ENCODE measurements at regions not wholly inside any gene's neighbourhood (a gene's known extent, or its start where the extent isn't known, plus 50 kb on each side); places are given as distances from the start of the nearest gene placed in this dataset.

DNA sequence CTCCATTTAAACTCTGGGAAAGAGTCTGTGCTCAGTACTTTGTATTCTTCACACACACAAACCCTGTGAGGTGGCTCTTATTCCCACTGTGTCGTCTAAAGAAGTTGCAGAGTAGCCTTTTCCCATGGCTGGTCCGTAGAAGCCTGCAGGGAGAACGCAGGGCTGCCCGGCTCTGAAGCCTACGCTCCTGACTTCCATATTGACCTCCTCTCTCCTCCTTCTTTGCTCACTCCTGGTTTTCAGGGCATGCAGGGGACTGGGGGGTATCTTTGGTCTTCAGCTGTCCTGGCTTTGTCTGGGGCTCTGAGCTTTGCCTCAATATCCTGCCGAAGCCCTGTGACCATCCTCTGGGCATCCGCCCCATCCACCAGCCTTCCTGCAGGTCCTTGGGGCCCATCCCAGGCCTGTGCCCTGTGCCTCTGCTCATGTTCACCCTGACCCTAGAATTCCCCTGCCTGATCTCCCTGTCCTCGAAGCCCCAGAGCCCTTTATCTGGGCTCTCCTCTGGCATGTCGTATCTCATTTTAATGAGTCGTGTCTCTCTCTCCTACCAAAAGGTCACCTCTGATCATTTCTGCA, 83.8 kb upstream of the FSTL4 start:
- Histone ChIP-seq H2BK5ac (ENCODE audit: insufficient read length, low read length) (no peak overlapping the region), H3K23me2 (ENCODE audit: insufficient read length, low read depth, low read length, poor library complexity, severe bottlenecking) (peaks cover 4% of the 10 kb centered on the region), H2BK12ac (ENCODE audit: insufficient read length, low read depth, low read length) (no peak overlapping the region), H3K79me1 (ENCODE audit: insufficient read depth, low read depth, low read length, poor library complexity, severe bottlenecking) (no peaks in the 10 kb centered on the region), H4K20me1 (ENCODE audit: control insufficient read depth, insufficient read depth, insufficient read length) (no peaks in the 10 kb centered on the region), H3K27ac (ENCODE audit: insufficient read length, low read depth, low read length) (no peak overlapping the region), H3K4ac (ENCODE audit: low read depth, low read length) (no peak overlapping the region), H4K8ac (replicated peaks; ENCODE audit: insufficient read length, low read depth, low read length) (no peak overlapping the region), H3T11ph (ENCODE audit: low read length) (no peak overlapping the region), H3K9me3 (ENCODE audit: control insufficient read depth, low read depth, low read length) (no peaks in the 10 kb centered on the region), H3K56ac (ENCODE audit: insufficient read length, low read depth, low read length) (no peak overlapping the region), H2AFZ (ENCODE audit: low read length) (no peak overlapping the region), H3K4me2 (ENCODE audit: insufficient read depth, insufficient read length, low read length) (no peak overlapping the region), H2BK20ac (ENCODE audit: low read depth, low read length, poor library complexity, severe bottlenecking) (no peak overlapping the region), H4K5ac (ENCODE audit: insufficient read length, low read depth, low read length) (no peak overlapping the region), H4K91ac (ENCODE audit: insufficient read length, low read depth, low read length) (no peak overlapping the region), H3K79me2 (ENCODE audit: insufficient read depth, low read length) (no peaks in the 10 kb centered on the region), H3K27me3 (ENCODE audit: insufficient read depth, low read length) (no peaks in the 10 kb centered on the region), H2BK120ac (ENCODE audit: low read depth, low read length, poor library complexity, severe bottlenecking) (no peak overlapping the region), H3K9ac (ENCODE audit: extremely low read depth, insufficient read length, low read length) (no peak overlapping the region), H3K14ac (ENCODE audit: insufficient read depth, low read length) (no peak overlapping the region), H2AK5ac (ENCODE audit: insufficient read length, low read length) (no peak overlapping the region), H3K18ac (ENCODE audit: insufficient read length, low read depth, low read length) (no peak overlapping the region), H2BK15ac (ENCODE audit: low read depth, low read length) (no peak overlapping the region), H3K23ac (ENCODE audit: insufficient read length, low read depth, low read length) (no peak overlapping the region), H3K4me1 (ENCODE audit: insufficient read depth, low read length) (no peaks in the 10 kb centered on the region)
- no peaks in the 10 kb centered on the region; a peak in 1 of 7 replicates for H3K36me3 Mint-ChIP-seq (ENCODE audit: insufficient read depth in 1 of 3, low read depth in 3 of 3)
- DNase-seq, result peak; percentile 5
- peaks cover 0 to 2% of the 10 kb centered on the region in 2 experiments; a peak in 1 of 5 replicates for H3K9me3 Mint-ChIP-seq
- TF ChIP-seq CTCF (conservative IDR thresholded peaks at IDR 0.05), result no peak
- peaks cover 13% of the 10 kb centered on the region for H3K27me3 Mint-ChIP-seq (ENCODE audit: low read depth)
- WGBS (ENCODE audit: extremely low coverage, insufficient read length, low lambda C conversion rate), result no CpG with 5 or more reads among the region's 10 CpGs
- H3K4me1 Mint-ChIP-seq, result no peaks in the 10 kb centered on the region
- no peak overlapping the region for H3K4me3 Mint-ChIP-seq
- H3K27ac Mint-ChIP-seq, result peak overlapping the region in 1 of 3 experiments; percentile 29; a peak in 1 of 7 replicates
